HFFc6 (cell line): ENCODE measurements at regions not wholly inside any gene's neighbourhood (a gene's known extent, or its start where the extent isn't known, plus 50 kb on each side); places are given as distances from the start of the nearest gene placed in this dataset.

ENCODE experiments used
- DNase-seq: peaks from one replicate; pipeline ENCODE4 v3.0.0-alpha.2; 2018
- H3K27ac Mint-ChIP-seq: 2 replicates; pipeline ENCODE4 v1.8.0; 2020; ENCODE audit warnings: mild to moderate bottlenecking, mixed read lengths
- H3K27me3 Mint-ChIP-seq: 2 replicates; pipeline ENCODE4 v1.8.0; 2021; ENCODE audit warnings: mild to moderate bottlenecking, moderate library complexity, mixed read lengths; ENCODE audit not compliant: insufficient read depth
- H3K36me3 Mint-ChIP-seq: 2 replicates; pipeline ENCODE4 v1.8.0; 2021; ENCODE audit warnings: low read depth, mixed read lengths
- H3K4me1 Mint-ChIP-seq: 2 replicates; pipeline ENCODE4 v1.8.0; 2020; ENCODE audit warnings: low read depth, mixed read lengths
- H3K4me3 Mint-ChIP-seq: 2 replicates; pipeline ENCODE4 v1.8.0; 2020; ENCODE audit warnings: mild to moderate bottlenecking, moderate library complexity, mixed read lengths
- H3K9me3 Mint-ChIP-seq: 2 replicates; pipeline ENCODE4 v1.8.0; 2020; ENCODE audit warnings: mild to moderate bottlenecking, mixed read lengths
- CTCF ChIP-seq: fragments of 200-600 bp; sonication (generic); IDR thresholded peaks from 2 replicates; pipeline ENCODE4 v1.5.0; 2021; ENCODE audit warnings: antibody characterized with exemption, mild to moderate bottlenecking

- no peak overlapping the region for H3K27ac Mint-ChIP-seq
- no peak for TF ChIP-seq CTCF
- H3K9me3 Mint-ChIP-seq = no peaks in the 10 kb centered on the region
- H3K27me3 Mint-ChIP-seq = peaks cover 6% of the 10 kb centered on the region
- no peak overlapping the region for H3K4me3 Mint-ChIP-seq
- H3K4me1 Mint-ChIP-seq = no peaks in the 10 kb centered on the region
- no peaks in the 10 kb centered on the region for H3K36me3 Mint-ChIP-seq
- DNase-seq = no peak
These were observed 373.5 kb downstream of the SHQ1 start for GRCh38 chr3:72474775-72475174.

GRCh38 chr3:72473156-72473555 lies 375.1 kb downstream of the SHQ1 start:
- Mint-ChIP-seq H3K27me3 (peaks cover 6% of the 10 kb centered on the region), H3K4me3 (no peak overlapping the region), H3K9me3 (no peaks in the 10 kb centered on the region), H3K27ac (no peak overlapping the region), H3K36me3 (no peaks in the 10 kb centered on the region), H3K4me1 (no peaks in the 10 kb centered on the region)
- no peak for DNase-seq
- TF ChIP-seq CTCF = no peak

- no peaks in the 10 kb centered on the region for H3K4me1 Mint-ChIP-seq
- peaks cover 25% of the 10 kb centered on the region for H3K27me3 Mint-ChIP-seq
- H3K4me3 Mint-ChIP-seq = no peak overlapping the region
- H3K9me3 Mint-ChIP-seq = no peaks in the 10 kb centered on the region
- H3K36me3 Mint-ChIP-seq = no peaks in the 10 kb centered on the region
- no peak overlapping the region for H3K27ac Mint-ChIP-seq
- no peak for DNase-seq
- TF ChIP-seq CTCF = no peak
These were observed 377.3 kb downstream of the SHQ1 start for GRCh38 chr3:72470904-72471417.

GRCh38 chr3:72465853-72466252 lies 382.4 kb downstream of the SHQ1 start:
- H3K27me3 Mint-ChIP-seq = peaks cover 67% of the 10 kb centered on the region
- no peak overlapping the region for H3K27ac Mint-ChIP-seq
- no peaks in the 10 kb centered on the region for H3K9me3 Mint-ChIP-seq
- H3K4me3 Mint-ChIP-seq = no peak overlapping the region
- H3K36me3 Mint-ChIP-seq = no peaks in the 10 kb centered on the region
- no peaks in the 10 kb centered on the region for H3K4me1 Mint-ChIP-seq
- no peak for DNase-seq
- no peak for TF ChIP-seq CTCF

- Mint-ChIP-seq H3K4me1 (no peaks in the 10 kb centered on the region), H3K27ac (no peak overlapping the region), H3K36me3 (no peaks in the 10 kb centered on the region), H3K9me3 (no peaks in the 10 kb centered on the region), H3K27me3 (peaks cover 76% of the 10 kb centered on the region), H3K4me3 (no peak overlapping the region)
- TF ChIP-seq CTCF = no peak
- no peak for DNase-seq
These were observed 385.2 kb downstream of the SHQ1 start for GRCh38 chr3:72463083-72463482.

GRCh38 chr3:72462595-72463011 lies 385.6 kb downstream of the SHQ1 start:
- Mint-ChIP-seq H3K4me3 (no peak overlapping the region), H3K36me3 (no peaks in the 10 kb centered on the region), H3K27ac (no peak overlapping the region), H3K9me3 (no peaks in the 10 kb centered on the region), H3K27me3 (peaks cover 76% of the 10 kb centered on the region), H3K4me1 (no peaks in the 10 kb centered on the region)
- TF ChIP-seq CTCF = no peak
- DNase-seq = no peak
